A673 (cell line): ENCODE measurements at regions not wholly inside any gene's neighbourhood (a gene's known extent, or its start where the extent isn't known, plus 50 kb on each side); places are given as distances from the start of the nearest gene placed in this dataset.
"Not testable (repeated sequence)": the region's sequence is repeated elsewhere in the genome, so short reads cannot be mapped to it uniquely, and the experiment has no call there.

Source experiments
- BruUV-seq: library from RNA; stranded (reverse); fragments of 400-500 nt; replicated peaks from 2 replicates; lab custom pipeline; 2021; lab: Mats Ljungman, UMichigan
- CTCF ChIA-PET: fragments of 300-600 bp; sonication (Branson Sonifier 250); formaldehyde crosslinking; loops from one replicate; lab custom pipeline; 2022; ENCODE audit warnings: antibody characterized with exemption; lab: Charles Lee
- POLR2A ChIA-PET: fragments of 300-600 bp; sonication (Branson Sonifier 250); formaldehyde crosslinking; loops from one replicate; lab custom pipeline; 2022; ENCODE audit warnings: antibody characterized with exemption; ENCODE audit not compliant: low non-redundant PET; lab: Charles Lee
- DNase-seq: peaks from one replicate; pipeline ENCODE4 v3.0.0-alpha.2; 2015; ENCODE audit warnings: low spot score
- H3K27ac ChIP-seq: fragments of 200-600 bp; sonication (generic); 2 replicates; pipeline ENCODE4 v1.5.1; 2016; ENCODE audit warnings: mixed run types, low read depth, mild to moderate bottlenecking, mixed read lengths, antibody characterized with exemption, low read length; ENCODE audit not compliant: poor library complexity, severe bottlenecking
- H3K27me3 ChIP-seq: fragments of 200-600 bp; sonication (generic); replicated peaks from 2 replicates; pipeline ENCODE4 v1.6.1; 2017; ENCODE audit warnings: mixed run types, low read depth, mild to moderate bottlenecking, mixed read lengths, antibody characterized with exemption, low read length; ENCODE audit not compliant: insufficient read depth, poor library complexity
- H3K36me3 ChIP-seq: fragments of 200-600 bp; sonication (generic); 2 replicates; pipeline ENCODE4 v1.6.1; 2016; ENCODE audit warnings: mixed run types, mild to moderate bottlenecking, mixed read lengths, antibody characterized with exemption, low read length; ENCODE audit not compliant: insufficient read depth, poor library complexity, severe bottlenecking
- H3K4me1 ChIP-seq: fragments of 200-600 bp; sonication (generic); 2 replicates; pipeline ENCODE4 v1.6.1; 2017; ENCODE audit warnings: mixed run types, mild to moderate bottlenecking, mixed read lengths, antibody characterized with exemption, low read length; ENCODE audit not compliant: insufficient read depth, poor library complexity, severe bottlenecking
- H3K4me3 ChIP-seq: fragments of 200-600 bp; sonication (generic); 2 replicates; pipeline ENCODE4 v1.5.1; 2016; ENCODE audit warnings: low read depth, mixed run types, mild to moderate bottlenecking, mixed read lengths, low read length; ENCODE audit not compliant: poor library complexity, severe bottlenecking
- H3K9me3 ChIP-seq: fragments of 200-600 bp; sonication (generic); 2 replicates; pipeline ENCODE4 v1.6.1; 2016; ENCODE audit warnings: mixed run types, low read depth, mild to moderate bottlenecking, mixed read lengths, antibody characterized with exemption, low read length; ENCODE audit not compliant: poor library complexity, severe bottlenecking
- CTCF ChIP-seq: fragments of 300-800, 200-600 bp; sonication (generic); conservative IDR thresholded peaks from 2 replicates; pipeline ENCODE4 v1.5.1; 2017; ENCODE audit warnings: low read depth, mild to moderate bottlenecking, antibody characterized with exemption, low read length, moderate library complexity, mixed read lengths
- EZH2 ChIP-seq: fragments of 200-600 bp; sonication (generic); IDR thresholded peaks from 2 replicates; pipeline ENCODE4 v1.6.1; 2017; ENCODE audit warnings: borderline replicate concordance, low read depth, mild to moderate bottlenecking, mixed read lengths, antibody characterized with exemption, low read length; ENCODE audit not compliant: poor library complexity, severe bottlenecking
- intact Hi-C: fragments of 100-400 bp; cut with micrococcal nuclease; formaldehyde crosslinking; loops from one replicate; pipeline ENCODE4 v1.10.0; 2022; ENCODE audit not compliant: unreplicated experiment

- TF ChIP-seq EZH2 (no peak), CTCF (no peak)
- Histone ChIP-seq H3K9me3 (peaks cover 27% of the 10 kb centered on the region), H3K4me1 (no peaks in the 10 kb centered on the region), H3K27ac (no peak overlapping the region), H3K36me3 (no peaks in the 10 kb centered on the region), H3K4me3 (no peak overlapping the region), H3K27me3 (no peaks in the 10 kb centered on the region)
- POLR2A ChIA-PET = interaction anchor here (0.6 kb wide), 1 partner anchor 52 kb away, joined by 3 read pairs; no protein-coding TSS in a partner anchor
- intact Hi-C loops = no loop called here
- no TSS peak for BruUV-seq
- CTCF ChIA-PET = no interaction called here
- no peak for DNase-seq
These were observed 259.0 kb upstream of the ALG10 start for GRCh38 chr12:33763331-33763730.

GRCh38 chr12:33770652-33771051, 251.6 kb upstream of the ALG10 start:
- POLR2A ChIA-PET = no interaction called here
- TF ChIP-seq EZH2 (no peak), CTCF (no peak)
- no peak overlapping the region for H3K27ac ChIP-seq

DNA sequence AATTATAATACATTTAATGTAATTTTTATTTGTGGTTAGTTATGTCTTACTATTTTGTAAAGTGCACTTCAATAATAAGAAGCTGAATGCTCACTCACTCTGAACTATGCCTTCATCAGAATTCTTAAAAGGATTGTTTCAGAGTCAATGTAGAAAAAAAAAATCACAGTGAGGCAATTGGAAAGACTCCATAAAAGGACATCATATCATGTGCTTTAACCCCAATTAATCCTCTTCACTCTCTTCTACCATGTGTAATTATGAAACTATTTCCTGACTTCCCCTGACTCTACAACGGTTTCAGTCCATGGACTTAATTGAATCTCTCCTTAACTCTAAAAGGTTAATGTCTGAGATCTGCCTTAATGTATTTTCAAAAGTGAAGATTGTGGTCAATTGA, 250.4 kb upstream of the ALG10 start:
- H3K4me3 ChIP-seq = no peak overlapping the region
- no TSS peak for BruUV-seq
- TF ChIP-seq EZH2 (no peak), CTCF (no peak)
- ChIA-PET POLR2A (no interaction called here), CTCF (no interaction called here)
- intact Hi-C loops = no loop called here
- H3K27me3 ChIP-seq = no peaks in the 10 kb centered on the region
- H3K4me1 ChIP-seq = no peaks in the 10 kb centered on the region
- no peaks in the 10 kb centered on the region for H3K36me3 ChIP-seq
- H3K27ac ChIP-seq = no peak overlapping the region
- peaks cover 23% of the 10 kb centered on the region for H3K9me3 ChIP-seq
- no peak for DNase-seq

More at GRCh38 chr12:33770652-33771051, 251.6 kb upstream of the ALG10 start:
- no peak overlapping the region for H3K4me3 ChIP-seq
- H3K4me1 ChIP-seq = no peaks in the 10 kb centered on the region
- DNase-seq = no peak
- no TSS peak for BruUV-seq
- CTCF ChIA-PET = no interaction called here
- no peaks in the 10 kb centered on the region for H3K36me3 ChIP-seq
- no peaks in the 10 kb centered on the region for H3K27me3 ChIP-seq
- intact Hi-C loops = no loop called here
- H3K9me3 ChIP-seq = peaks cover 29% of the 10 kb centered on the region

- POLR2A ChIA-PET = not testable (repeated sequence)
These were observed 249.2 kb upstream of the ALG10 start for GRCh38 chr12:33773091-33773490.

More at GRCh38 chr12:33773091-33773490, 249.2 kb upstream of the ALG10 start:
- H3K27me3 ChIP-seq, BruUV-seq, H3K4me3 ChIP-seq, DNase-seq, CTCF ChIA-PET, H3K27ac ChIP-seq, intact Hi-C loops, H3K36me3 ChIP-seq, H3K4me1 ChIP-seq: not testable (repeated sequence)
- peaks cover 11% of the 10 kb centered on the region for H3K9me3 ChIP-seq
